Loucy (cell line): ENCODE measurements at regions not wholly inside any gene's neighbourhood (a gene's known extent, or its start where the extent isn't known, plus 50 kb on each side); places are given as distances from the start of the nearest gene placed in this dataset.

Source experiments
- EZH2phosphoT487 ChIP-seq: fragments of 200-600 bp; IDR thresholded peaks from 2 replicates; pipeline ENCODE4 v1.6.1; 2018; ENCODE audit warnings: antibody characterized with exemption, mild to moderate bottlenecking, moderate library complexity, borderline replicate concordance
- TF ChIP-seq, protein P1 (sequence below): fragments of 200-600 bp; sonication (generic); conservative IDR thresholded peaks from 2 replicates; pipeline ENCODE4 v1.5.1; 2014; ENCODE audit warnings: mild to moderate bottlenecking, antibody characterized with exemption, low read length

DNA sequence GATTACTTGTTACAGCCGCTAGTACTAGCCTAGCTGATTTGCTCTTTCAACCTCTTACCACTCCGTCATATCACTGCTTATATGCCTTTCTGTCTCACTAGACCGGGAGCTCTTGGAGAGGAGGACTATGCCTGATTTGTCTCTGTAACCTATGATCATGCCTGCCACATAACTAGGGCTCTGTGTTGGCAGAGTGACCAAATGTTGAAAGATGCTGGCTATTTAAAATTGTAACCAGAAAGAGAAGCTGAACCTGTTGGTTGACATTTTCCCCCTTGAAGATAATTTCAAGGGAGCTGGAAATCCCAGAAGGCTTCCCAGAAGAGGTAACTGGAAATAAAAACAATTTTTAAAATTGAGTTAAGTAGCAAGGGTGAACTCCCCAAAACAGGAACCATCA is 124.1 kb upstream of the MYCN start:
- TF ChIP-seq, protein P1, sequence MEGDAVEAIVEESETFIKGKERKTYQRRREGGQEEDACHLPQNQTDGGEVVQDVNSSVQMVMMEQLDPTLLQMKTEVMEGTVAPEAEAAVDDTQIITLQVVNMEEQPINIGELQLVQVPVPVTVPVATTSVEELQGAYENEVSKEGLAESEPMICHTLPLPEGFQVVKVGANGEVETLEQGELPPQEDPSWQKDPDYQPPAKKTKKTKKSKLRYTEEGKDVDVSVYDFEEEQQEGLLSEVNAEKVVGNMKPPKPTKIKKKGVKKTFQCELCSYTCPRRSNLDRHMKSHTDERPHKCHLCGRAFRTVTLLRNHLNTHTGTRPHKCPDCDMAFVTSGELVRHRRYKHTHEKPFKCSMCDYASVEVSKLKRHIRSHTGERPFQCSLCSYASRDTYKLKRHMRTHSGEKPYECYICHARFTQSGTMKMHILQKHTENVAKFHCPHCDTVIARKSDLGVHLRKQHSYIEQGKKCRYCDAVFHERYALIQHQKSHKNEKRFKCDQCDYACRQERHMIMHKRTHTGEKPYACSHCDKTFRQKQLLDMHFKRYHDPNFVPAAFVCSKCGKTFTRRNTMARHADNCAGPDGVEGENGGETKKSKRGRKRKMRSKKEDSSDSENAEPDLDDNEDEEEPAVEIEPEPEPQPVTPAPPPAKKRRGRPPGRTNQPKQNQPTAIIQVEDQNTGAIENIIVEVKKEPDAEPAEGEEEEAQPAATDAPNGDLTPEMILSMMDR, result no peak
- TF ChIP-seq EZH2phosphoT487, result no peak
